ENCODE measurements at regions not wholly inside any gene's neighbourhood (a gene's known extent, or its start where the extent isn't known, plus 50 kb on each side); places are given as distances from the start of the nearest gene placed in this dataset.

GRCh38 chr5:6220346-6221088, 157.8 kb downstream of the MED10 start:
- no peak overlapping the region for H3K27ac ChIP-seq (ENCODE audit: poor library complexity, severe bottlenecking)
- H3K36me3 ChIP-seq (ENCODE audit: low read depth) = no peaks in the 10 kb centered on the region
- no peaks in the 10 kb centered on the region for H3K27me3 ChIP-seq (ENCODE audit: insufficient read depth, poor library complexity, severe bottlenecking)
- H3K4me3 ChIP-seq (ENCODE audit: severe bottlenecking) = no peak overlapping the region
- TF ChIP-seq CTCF (IDR thresholded peaks at IDR 0.05; ENCODE audit: poor library complexity, severe bottlenecking) = no peak
- H3K4me1 ChIP-seq (ENCODE audit: insufficient read depth, poor library complexity, severe bottlenecking) = no peaks in the 10 kb centered on the region
- ATAC-seq (ENCODE audit: low read depth) (no peak), DNase-seq (ENCODE audit: low spot score) (no peak)
- H3K9me3 ChIP-seq (ENCODE audit: severe bottlenecking) = no peaks in the 10 kb centered on the region

DNA sequence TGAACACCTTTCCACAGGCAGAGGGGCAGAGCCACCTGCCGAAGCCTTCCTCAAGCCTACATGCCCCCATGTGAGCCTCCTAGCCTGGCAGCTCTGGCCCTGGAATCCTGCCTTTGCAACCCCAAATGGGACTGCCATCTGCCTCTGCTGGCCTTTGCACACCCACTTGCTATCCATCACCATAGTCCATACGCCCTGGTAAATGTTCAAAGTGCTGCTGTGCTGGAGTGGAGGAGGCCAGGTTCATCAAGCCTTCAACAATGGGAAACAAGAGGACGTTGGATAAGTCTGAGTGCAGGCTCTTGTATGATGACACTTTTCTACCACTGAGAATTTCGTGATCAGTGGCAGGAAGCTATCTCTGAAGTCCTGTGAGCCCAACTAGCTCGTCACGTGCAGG, 159.8 kb downstream of the MED10 start:
- Histone ChIP-seq H3K4me1 (ENCODE audit: insufficient read depth, poor library complexity, severe bottlenecking) (no peaks in the 10 kb centered on the region), H3K9me3 (ENCODE audit: severe bottlenecking) (no peaks in the 10 kb centered on the region), H3K27ac (ENCODE audit: poor library complexity, severe bottlenecking) (no peak overlapping the region), H3K36me3 (ENCODE audit: low read depth) (no peaks in the 10 kb centered on the region), H3K4me3 (ENCODE audit: severe bottlenecking) (no peak overlapping the region), H3K27me3 (ENCODE audit: insufficient read depth, poor library complexity, severe bottlenecking) (no peaks in the 10 kb centered on the region)
- no peak for TF ChIP-seq CTCF (IDR thresholded peaks at IDR 0.05; ENCODE audit: poor library complexity, severe bottlenecking)
- ATAC-seq (ENCODE audit: low read depth) = no peak
- DNase-seq (ENCODE audit: low spot score) = no peak

DNA sequence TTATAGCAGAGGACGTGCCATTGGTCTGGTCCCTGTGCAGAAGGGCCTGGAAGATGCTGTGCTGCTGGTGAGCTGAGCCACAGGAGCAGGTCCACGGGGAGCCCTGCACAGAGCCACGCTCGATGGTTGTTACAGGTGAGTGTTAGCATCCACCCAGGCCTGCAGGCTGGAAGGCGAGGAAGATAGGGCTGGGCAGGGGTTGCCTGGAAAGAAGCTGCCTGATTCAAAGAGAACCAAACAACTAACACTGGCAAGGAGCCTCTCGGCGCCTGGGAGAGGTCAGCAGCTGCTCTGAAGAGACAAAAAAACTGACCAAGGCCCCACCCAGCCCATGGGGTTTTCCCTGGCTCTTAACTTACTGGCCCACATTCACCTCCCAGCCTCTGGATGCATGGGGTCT, 160.2 kb downstream of the MED10 start:
- Histone ChIP-seq H3K4me1 (ENCODE audit: insufficient read depth, poor library complexity, severe bottlenecking) (no peaks in the 10 kb centered on the region), H3K36me3 (ENCODE audit: low read depth) (no peaks in the 10 kb centered on the region), H3K4me3 (ENCODE audit: severe bottlenecking) (no peak overlapping the region), H3K27ac (ENCODE audit: poor library complexity, severe bottlenecking) (no peak overlapping the region), H3K27me3 (ENCODE audit: insufficient read depth, poor library complexity, severe bottlenecking) (no peaks in the 10 kb centered on the region), H3K9me3 (ENCODE audit: severe bottlenecking) (no peaks in the 10 kb centered on the region)
- ATAC-seq (ENCODE audit: low read depth) (no peak), DNase-seq (ENCODE audit: low spot score) (no peak)
- no peak for TF ChIP-seq CTCF (IDR thresholded peaks at IDR 0.05; ENCODE audit: poor library complexity, severe bottlenecking)

DNA sequence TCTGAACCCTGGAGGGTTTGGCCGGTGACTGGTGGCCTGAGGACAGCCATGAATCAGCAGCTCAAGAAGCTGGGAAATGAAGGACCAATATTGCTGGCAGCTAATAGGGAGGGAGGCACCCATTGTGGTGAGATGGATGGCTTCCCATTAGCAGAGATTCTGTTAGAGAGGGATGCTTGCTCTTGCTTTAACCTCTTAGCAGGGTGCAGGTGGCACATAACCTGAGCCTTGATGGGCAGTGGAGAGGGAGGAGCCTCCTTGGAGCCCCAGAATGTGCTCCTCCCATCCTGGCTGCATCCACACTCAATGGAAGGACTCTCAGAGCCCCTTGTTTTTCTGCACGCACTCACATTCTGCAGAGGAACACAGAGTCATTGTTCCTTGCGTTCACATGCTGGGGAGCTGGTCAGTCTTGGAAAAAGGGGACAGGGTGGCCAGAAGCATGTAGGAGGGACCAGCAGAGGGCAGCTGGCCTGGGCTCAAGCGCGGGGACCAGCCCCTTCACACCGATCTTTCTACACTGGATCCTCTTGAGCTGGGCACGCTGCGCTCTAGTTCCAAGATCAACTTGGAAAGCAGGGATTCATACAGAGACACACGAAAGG, 161.8 kb downstream of the MED10 start:
- TF ChIP-seq CTCF (IDR thresholded peaks at IDR 0.05; ENCODE audit: poor library complexity, severe bottlenecking) = no peak
- DNase-seq (ENCODE audit: low spot score) = no peak
- H3K9me3 ChIP-seq (ENCODE audit: severe bottlenecking) = no peaks in the 10 kb centered on the region
- ATAC-seq (ENCODE audit: low read depth) = no peak
- H3K36me3 ChIP-seq (ENCODE audit: low read depth) = no peaks in the 10 kb centered on the region
- H3K4me1 ChIP-seq (ENCODE audit: insufficient read depth, poor library complexity, severe bottlenecking) = no peaks in the 10 kb centered on the region
- H3K27ac ChIP-seq (ENCODE audit: poor library complexity, severe bottlenecking) = no peak overlapping the region
- no peak overlapping the region for H3K4me3 ChIP-seq (ENCODE audit: severe bottlenecking)
- no peaks in the 10 kb centered on the region for H3K27me3 ChIP-seq (ENCODE audit: insufficient read depth, poor library complexity, severe bottlenecking)

DNA sequence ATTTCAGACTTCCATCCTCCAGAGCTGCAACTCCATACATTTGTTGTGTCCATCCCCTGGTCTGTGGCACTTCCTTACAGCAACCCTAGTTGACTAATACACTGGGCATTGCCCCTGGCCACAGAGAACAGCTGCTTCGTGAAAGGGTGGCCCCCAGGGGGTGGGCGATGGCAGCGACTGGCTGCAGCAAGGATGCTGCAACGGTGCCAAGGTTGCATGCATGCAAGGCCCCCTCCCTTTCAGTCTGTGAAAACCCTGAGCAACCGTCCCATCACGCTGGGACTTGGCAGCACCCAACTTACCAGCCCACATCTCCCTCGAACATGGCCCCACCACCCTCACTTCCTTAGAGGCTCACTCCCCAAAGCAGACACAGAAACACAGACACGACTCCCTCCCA, 162.5 kb downstream of the MED10 start:
- no peak overlapping the region for H3K4me3 ChIP-seq (ENCODE audit: severe bottlenecking)
- no peak for TF ChIP-seq CTCF (IDR thresholded peaks at IDR 0.05; ENCODE audit: poor library complexity, severe bottlenecking)
- H3K36me3 ChIP-seq (ENCODE audit: low read depth) = no peaks in the 10 kb centered on the region
- H3K4me1 ChIP-seq (ENCODE audit: insufficient read depth, poor library complexity, severe bottlenecking) = no peaks in the 10 kb centered on the region
- ATAC-seq (ENCODE audit: low read depth) = no peak
- no peaks in the 10 kb centered on the region for H3K27me3 ChIP-seq (ENCODE audit: insufficient read depth, poor library complexity, severe bottlenecking)
- no peak for DNase-seq (ENCODE audit: low spot score)
- H3K9me3 ChIP-seq (ENCODE audit: severe bottlenecking) = no peaks in the 10 kb centered on the region
- no peak overlapping the region for H3K27ac ChIP-seq (ENCODE audit: poor library complexity, severe bottlenecking)
